Brain microvascular endothelial cell (primary cell): ENCODE measurements at regions not wholly inside any gene's neighbourhood (a gene's known extent, or its start where the extent isn't known, plus 50 kb on each side); places are given as distances from the start of the nearest gene placed in this dataset.

ENCODE experiments used
- DNase-seq: peaks from one replicate; pipeline ENCODE4 v3.0.0-alpha.2; 2020
- H3K27ac ChIP-seq: fragments of 250-450 bp; sonication (Bioruptor Pico); 2 replicates; pipeline ENCODE4 v1.5.1; 2020; ENCODE audit warnings: mild to moderate bottlenecking, moderate library complexity
- H3K27me3 ChIP-seq: fragments of 250-450 bp; sonication (Bioruptor Pico); replicated peaks from 2 replicates; pipeline ENCODE4 v1.5.1; 2020; ENCODE audit warnings: mild to moderate bottlenecking
- H3K36me3 ChIP-seq: fragments of 250-450 bp; sonication (Bioruptor Pico); replicated peaks from 2 replicates; pipeline ENCODE4 v1.5.1; 2020; ENCODE audit warnings: mild to moderate bottlenecking
- H3K4me3 ChIP-seq: 2 replicates; pipeline ENCODE4 v1.5.1; 2011; ENCODE audit warnings: low read depth, mild to moderate bottlenecking, control low read depth, low read length, moderate library complexity
- in situ Hi-C: cut with HindIII; loops from 2 replicates; pipeline ENCODE4 v1.10.0; 2017; ENCODE audit warnings: low sequenced_read_pairs, low pct_ligation_motif_present
- TF ChIP-seq, protein P1 (sequence below): IDR thresholded peaks from 2 replicates; pipeline ENCODE4 v1.5.1; 2011; ENCODE audit warnings: low read depth, mild to moderate bottlenecking, moderate library complexity, low read length, control low read depth, inconsistent platforms; ENCODE audit errors: missing control alignments

DNA sequence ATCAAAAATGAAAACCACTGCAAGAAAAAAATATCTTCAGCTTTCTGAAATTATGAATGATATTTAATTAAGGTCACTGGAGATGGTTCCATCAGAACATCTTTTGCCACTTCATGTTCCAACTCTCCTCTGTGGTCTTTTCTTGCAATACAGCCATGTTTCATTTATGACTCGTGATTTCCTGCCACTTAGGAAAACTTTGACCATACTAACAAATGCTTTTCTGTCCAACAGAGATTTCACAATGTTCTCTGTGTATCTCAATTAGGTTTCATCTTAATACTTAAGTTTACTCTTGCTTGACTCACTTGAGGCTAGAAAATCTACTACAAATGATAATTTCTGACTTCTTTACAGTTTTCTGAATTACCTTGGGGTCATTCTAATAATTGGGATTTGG is 330.9 kb downstream of the CXXC4 start:
- no peak overlapping the region for H3K4me3 ChIP-seq
- H3K27ac ChIP-seq, result no peak overlapping the region
- TF ChIP-seq, protein P1, sequence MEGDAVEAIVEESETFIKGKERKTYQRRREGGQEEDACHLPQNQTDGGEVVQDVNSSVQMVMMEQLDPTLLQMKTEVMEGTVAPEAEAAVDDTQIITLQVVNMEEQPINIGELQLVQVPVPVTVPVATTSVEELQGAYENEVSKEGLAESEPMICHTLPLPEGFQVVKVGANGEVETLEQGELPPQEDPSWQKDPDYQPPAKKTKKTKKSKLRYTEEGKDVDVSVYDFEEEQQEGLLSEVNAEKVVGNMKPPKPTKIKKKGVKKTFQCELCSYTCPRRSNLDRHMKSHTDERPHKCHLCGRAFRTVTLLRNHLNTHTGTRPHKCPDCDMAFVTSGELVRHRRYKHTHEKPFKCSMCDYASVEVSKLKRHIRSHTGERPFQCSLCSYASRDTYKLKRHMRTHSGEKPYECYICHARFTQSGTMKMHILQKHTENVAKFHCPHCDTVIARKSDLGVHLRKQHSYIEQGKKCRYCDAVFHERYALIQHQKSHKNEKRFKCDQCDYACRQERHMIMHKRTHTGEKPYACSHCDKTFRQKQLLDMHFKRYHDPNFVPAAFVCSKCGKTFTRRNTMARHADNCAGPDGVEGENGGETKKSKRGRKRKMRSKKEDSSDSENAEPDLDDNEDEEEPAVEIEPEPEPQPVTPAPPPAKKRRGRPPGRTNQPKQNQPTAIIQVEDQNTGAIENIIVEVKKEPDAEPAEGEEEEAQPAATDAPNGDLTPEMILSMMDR, result no peak
- DNase-seq, result no peak
- no peaks in the 10 kb centered on the region for H3K27me3 ChIP-seq
- in situ Hi-C loops, result no loop called here
- no peaks in the 10 kb centered on the region for H3K36me3 ChIP-seq

DNA sequence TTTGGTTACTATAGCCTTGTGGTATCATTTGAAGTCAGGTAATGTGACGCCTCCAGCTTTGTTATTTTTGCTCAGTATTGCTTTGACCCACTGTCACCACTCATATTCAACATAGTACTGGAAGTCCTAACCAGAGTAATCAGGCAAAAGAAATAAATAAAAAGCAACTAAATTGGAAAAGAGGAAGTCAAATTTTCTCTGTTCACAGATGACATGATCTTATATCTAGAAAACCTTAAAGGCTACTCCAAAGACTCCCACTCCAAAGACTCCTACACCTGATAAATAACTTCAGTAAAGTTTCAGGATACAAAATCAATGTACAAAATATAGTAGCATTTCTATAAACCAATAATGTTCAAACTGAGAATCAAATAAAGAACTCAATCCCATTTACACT is 348.6 kb downstream of the CXXC4 start:
- Histone ChIP-seq H3K27ac (no peak overlapping the region), H3K4me3 (no peak overlapping the region), H3K36me3 (no peaks in the 10 kb centered on the region), H3K27me3 (no peaks in the 10 kb centered on the region)
- in situ Hi-C loops, result no loop called here
- TF ChIP-seq, protein P1, result no peak
- no peak for DNase-seq

DNA sequence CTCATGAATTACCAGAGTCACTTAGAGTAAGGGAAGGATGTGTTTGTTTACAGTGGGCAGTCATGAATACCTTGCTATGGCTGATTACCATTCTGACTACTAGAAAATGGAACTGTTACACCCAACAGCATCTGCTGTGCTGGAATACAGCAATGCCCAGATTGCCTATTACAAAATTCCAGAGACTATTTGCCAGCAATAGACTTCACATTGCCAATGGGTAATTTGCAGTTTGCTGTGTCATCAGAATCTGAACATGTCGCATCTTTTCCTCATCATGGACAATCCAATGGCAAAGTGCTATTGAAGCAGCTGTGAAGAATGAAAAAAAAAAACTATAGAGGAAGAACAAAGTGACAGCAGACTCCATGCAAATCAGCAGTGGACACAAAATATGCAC is 356.6 kb downstream of the CXXC4 start:
- in situ Hi-C loops, result no loop called here
- H3K27me3 ChIP-seq, result no peaks in the 10 kb centered on the region
- H3K4me3 ChIP-seq, result no peak overlapping the region
- no peak overlapping the region for H3K27ac ChIP-seq
- DNase-seq, result no peak
- TF ChIP-seq, protein P1, result no peak
- no peaks in the 10 kb centered on the region for H3K36me3 ChIP-seq

DNA sequence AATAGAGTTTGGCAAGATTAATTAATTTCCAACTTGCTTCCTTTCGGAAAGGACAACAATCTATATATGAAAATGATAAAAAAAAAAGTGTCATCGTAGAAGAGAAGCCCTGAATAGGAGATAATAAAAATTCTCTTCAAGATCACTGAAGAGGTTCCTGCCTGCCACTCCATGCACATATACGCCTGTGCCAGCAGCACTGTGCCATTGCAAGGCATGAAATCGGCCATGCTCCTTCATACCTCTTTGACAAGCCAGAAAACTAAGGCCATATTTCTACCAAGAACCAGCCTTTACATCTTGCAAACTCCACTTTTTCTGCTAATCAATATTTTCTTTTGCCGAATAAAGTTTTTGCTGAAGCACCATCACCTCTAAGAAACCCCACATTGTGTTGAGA is 365.5 kb downstream of the CXXC4 start:
- Histone ChIP-seq H3K36me3 (no peaks in the 10 kb centered on the region), H3K27me3 (no peaks in the 10 kb centered on the region), H3K4me3 (no peak overlapping the region), H3K27ac (no peak overlapping the region)
- DNase-seq, result no peak
- in situ Hi-C loops, result no loop called here
- TF ChIP-seq, protein P1, result no peak

DNA sequence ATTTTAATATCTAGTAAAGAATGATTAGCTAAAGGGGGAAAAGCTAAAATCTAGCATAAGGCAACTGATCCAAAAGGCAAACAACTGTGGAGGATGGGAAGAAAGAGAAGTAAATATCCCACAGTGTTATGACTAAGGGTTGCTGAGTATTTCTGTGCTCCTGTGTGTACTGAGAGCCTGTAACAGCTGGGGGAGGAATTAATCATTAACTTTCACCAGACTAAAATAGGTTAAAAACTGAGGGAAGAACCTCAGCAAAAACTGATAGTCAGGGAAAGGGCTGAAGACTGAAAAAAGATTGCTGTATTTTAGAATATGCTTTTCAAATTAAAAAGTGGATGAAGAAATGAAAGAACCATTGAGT is 365.9 kb downstream of the CXXC4 start:
- Histone ChIP-seq H3K27me3 (no peaks in the 10 kb centered on the region), H3K36me3 (no peaks in the 10 kb centered on the region), H3K27ac (no peak overlapping the region), H3K4me3 (no peak overlapping the region)
- in situ Hi-C loops, result no loop called here
- DNase-seq, result no peak
- TF ChIP-seq, protein P1, result no peak

DNA sequence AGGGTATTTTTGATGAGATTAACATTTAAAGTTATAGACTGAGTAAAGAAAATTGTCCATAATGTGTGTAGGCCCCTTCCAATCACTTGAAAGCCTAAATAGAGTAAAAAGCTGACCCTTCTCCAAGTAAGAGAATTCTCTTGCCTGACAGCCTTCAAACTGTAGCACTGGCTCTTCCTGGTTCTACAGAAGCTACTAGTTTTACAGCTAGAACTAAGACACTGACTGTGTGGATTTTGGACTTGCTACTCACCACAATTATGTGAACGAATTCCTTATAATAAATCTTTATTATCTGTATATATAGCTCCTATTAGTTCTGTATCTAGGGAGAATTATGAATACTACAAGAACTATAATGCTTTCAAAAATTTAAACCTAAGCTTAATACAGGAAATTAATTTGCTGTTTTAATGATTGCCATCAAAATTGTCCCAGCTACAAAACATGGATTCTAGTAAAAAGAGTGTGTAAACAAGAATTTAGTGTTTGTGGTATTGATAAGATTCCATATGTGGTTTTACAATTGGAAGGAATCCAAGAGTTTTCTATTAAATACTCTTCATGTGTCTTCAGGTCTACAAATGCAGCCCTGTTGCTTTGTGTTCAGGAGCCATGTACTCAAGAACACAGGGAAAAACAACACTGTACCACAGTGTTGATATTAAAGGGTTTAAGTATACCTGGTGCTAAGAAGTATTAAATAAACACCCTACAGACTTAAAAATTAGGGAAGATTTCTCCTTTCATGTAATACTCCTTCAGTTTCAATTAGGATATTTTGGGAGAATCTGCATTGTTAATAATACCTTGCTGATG is 366.5 kb downstream of the CXXC4 start:
- no peak overlapping the region for H3K4me3 ChIP-seq
- H3K27me3 ChIP-seq, result no peaks in the 10 kb centered on the region
- in situ Hi-C loops, result no loop called here
- H3K27ac ChIP-seq, result no peak overlapping the region
- no peak for DNase-seq
- H3K36me3 ChIP-seq, result no peaks in the 10 kb centered on the region
- TF ChIP-seq, protein P1, result no peak
